Stimulated activated CD8-positive, alpha-beta memory T cell treated with anti-CD3 and anti-CD28 coated beads, Interleukin-7, amount 100 ng/mL, for 4 hours (primary cell): ENCODE measurements at regions not wholly inside any gene's neighbourhood (a gene's known extent, or its start where the extent isn't known, plus 50 kb on each side); places are given as distances from the start of the nearest gene placed in this dataset.
"Not testable (repeated sequence)": the region's sequence is repeated elsewhere in the genome, so short reads cannot be mapped to it uniquely, and the experiment has no call there.

Experiments used
- DNase-seq, 2 donors: peaks; one replicate each; pipeline ENCODE4 v3.0.0-alpha.2; 2020; ENCODE audit warnings: low read depth in 2 of 2

- DNase-seq: no peak
These were observed 219.1 kb upstream of the IGFBP7 start for GRCh38 chr4:57329279-57329678.

- DNase-seq: no peak
These were observed 214.6 kb upstream of the IGFBP7 start for GRCh38 chr4:57324673-57325307.

DNA sequence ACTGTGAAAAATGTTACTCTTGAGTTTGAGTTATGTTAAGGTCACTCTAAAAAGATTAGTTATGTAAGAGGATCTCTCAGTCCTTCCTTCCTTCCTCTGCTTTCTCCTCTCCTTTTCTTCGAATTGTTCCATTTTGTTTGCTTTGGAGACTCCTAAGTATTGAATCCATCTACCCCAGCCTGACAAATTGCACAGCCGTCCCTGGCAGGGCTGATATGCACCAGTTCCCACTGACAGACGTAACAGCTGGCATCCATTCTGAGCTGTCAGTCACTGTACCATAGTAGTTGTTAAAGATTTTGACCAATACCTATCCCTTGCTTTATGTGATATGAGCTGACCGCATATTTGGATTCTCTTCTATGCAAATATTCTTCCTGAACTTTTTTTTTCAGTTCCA, 210.7 kb upstream of the IGFBP7 start:
- no peak for DNase-seq

DNA sequence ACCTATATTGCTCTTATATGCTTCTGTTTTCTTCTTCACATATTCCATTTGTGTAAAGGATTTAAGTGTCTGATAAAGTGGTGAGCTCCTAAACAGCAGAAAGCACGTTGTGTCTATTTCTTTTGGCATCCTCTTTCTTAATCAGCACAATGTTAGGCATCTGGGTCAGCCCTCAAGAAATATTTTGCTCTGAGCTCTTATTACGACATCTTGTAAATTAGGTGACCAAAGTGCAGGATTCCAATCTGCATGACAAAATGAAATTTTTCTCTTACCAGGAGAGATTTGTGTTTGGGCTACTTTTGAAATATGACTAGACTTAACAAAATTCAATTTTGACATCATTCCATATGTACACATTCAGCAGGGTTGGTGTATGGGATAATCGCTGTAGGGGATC, 210.0 kb upstream of the IGFBP7 start:
- no peak for DNase-seq

- DNase-seq: no peak
These were observed 208.5 kb upstream of the IGFBP7 start for GRCh38 chr4:57318703-57319102.

- DNase-seq: no peak
These were observed 204.5 kb upstream of the IGFBP7 start for GRCh38 chr4:57314636-57315035.

- no peak for DNase-seq
These were observed 202.1 kb upstream of the IGFBP7 start for GRCh38 chr4:57312296-57312695.

- DNase-seq: no peak
These were observed 199.5 kb upstream of the IGFBP7 start for GRCh38 chr4:57309658-57310057.

GRCh38 chr4:57308301-57308700, 198.1 kb upstream of the IGFBP7 start:
- DNase-seq: no peak

GRCh38 chr4:57305836-57306235, 195.7 kb upstream of the IGFBP7 start:
- DNase-seq: no peak

- no peak for DNase-seq
These were observed 193.0 kb upstream of the IGFBP7 start for GRCh38 chr4:57303012-57303751.

- DNase-seq: not testable (repeated sequence)
These were observed 190.1 kb upstream of the IGFBP7 start for GRCh38 chr4:57300300-57300699.

- DNase-seq: no peak
These were observed 181.7 kb upstream of the IGFBP7 start for GRCh38 chr4:57291911-57292310.

DNA sequence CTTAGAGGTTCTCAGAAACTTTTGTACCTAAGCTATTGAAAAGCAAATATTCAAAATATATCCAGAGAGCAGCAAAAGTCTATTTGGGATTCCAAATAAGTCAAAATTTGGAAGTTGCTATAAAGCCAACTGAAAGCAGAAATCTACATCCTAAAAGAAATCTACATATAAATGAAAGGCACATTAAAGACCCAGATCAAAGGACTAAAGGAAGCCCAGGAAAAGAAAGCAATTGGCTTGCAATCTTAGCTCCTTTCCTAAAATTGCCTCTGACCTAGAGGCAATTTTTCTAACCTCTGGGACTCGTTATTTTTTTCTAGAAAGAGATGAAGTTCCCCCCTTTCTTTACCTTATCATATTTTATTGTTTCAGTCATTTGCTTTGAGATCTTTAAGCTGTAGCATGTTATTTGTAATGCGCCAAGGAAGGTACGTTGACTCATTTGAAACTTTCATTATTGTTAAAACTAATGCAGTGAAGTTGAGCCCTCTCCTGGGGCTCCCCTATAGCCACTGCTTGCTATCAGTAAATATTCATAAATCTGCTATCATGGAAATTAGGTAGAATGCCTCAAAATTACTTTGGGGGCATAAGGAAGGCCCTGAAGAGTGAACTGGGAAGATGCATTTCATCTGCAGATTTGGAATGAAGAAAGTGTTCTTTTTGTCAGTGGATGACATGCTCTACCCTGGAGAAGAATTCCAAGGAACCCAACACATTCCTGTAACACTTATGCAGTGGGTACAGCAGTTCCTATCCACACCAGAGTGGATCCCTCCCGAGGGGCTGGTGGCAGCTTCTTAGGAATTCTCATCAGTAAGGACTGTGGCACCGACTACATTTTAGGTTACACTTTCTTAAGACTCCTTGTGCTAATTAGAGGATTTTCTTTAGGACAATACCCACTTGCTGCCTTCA, 177.8 kb upstream of the IGFBP7 start:
- no peak for DNase-seq

GRCh38 chr4:57282933-57283310, 172.7 kb upstream of the IGFBP7 start:
- no peak for DNase-seq

DNA sequence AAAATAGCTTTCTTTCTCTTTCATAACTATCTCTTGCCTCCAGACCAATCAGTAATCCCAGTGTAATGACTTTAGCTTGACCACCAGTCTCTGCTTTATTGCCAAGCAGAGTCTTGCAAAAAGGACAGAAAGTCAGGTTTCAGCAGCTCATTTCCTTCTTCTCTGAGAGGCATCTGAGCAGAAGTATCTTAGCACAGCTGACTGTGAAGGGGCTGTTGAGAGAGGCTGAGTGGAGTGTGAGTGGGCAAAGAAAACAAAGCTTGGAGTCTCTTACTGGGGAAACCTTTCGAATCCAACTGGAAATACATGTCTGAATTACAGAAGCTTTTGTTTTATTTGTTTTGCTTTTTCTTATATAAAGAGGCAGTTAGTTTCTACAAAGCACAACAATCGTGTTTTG, 170.3 kb upstream of the IGFBP7 start:
- no peak for DNase-seq

DNA sequence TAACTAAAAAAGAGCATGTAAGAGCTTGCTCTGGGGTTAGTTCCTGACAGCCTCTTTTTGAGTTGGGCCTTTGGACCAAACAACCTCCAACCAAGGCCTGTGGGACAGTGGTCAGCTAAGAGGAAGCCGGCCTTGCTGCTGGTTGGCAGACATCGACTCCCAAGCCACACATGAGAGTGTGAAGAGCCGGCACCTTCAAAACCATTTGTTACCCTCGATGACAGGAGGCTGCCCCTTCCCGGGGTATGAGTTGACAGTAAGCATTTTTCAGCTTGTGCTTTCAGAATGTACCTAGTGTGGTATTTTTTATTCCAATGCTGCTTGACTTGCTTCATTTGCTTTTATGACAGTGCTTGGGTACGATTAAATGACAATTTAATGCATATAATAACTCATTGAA, 168.6 kb upstream of the IGFBP7 start:
- no peak for DNase-seq

- DNase-seq: no peak
These were observed 163.9 kb upstream of the IGFBP7 start for GRCh38 chr4:57274082-57274481.

DNA sequence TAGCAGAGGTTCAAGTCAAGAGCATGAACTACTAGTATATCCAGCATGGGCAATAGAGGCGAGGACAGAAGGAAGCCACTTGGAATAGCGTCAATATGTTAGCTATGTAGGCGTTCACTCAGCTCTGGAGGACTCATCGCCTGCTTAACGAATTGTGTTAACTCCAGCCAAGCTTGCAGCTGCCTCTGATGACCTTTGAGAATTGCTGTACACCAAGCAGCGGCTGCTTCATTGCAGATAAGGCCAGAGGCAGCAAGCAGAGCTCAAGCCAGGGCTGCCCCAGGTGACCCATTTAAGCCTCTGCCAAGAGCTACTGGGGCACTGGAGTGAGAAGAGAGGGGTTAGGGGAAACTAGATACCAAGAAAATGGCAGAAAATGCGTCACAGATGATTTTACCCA, 160.2 kb upstream of the IGFBP7 start:
- DNase-seq: no peak

GRCh38 chr4:57265831-57266582, 155.8 kb upstream of the IGFBP7 start:
- DNase-seq: no peak

- DNase-seq: no peak
These were observed 144.6 kb upstream of the IGFBP7 start for GRCh38 chr4:57254754-57255153.

DNA sequence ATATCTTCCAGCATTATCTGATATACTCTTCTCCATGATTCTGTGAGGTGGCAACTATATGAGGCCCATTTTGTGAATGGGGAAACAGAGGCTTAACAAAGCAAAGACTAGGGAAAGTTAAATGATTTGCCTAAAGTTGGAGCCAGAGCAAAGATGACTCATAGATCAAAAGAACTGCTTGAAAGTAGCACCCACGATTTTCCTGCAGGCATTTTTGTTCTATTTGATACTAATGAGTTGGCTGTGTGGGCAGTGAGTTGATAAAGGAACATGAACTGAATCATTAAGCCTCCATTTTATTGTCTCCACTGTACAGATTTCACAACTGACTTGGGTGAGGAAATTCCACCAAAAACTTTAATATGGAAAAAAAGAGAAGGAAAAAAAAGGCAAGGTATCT, 138.9 kb upstream of the IGFBP7 start:
- DNase-seq: no peak
